ENCODE measurements at regions not wholly inside any gene's neighbourhood (a gene's known extent, or its start where the extent isn't known, plus 50 kb on each side); places are given as distances from the start of the nearest gene placed in this dataset.

GRCh38 chr1:18557621-18558465 is 72.8 kb upstream of the PAX7 start:
- no peak overlapping the region for H3K4me3 ChIP-seq (replicated peaks in 1 of 2; ENCODE audit: low read depth in 2 of 2, low read length in 2 of 2)
- peak; percentile 1 to 3 for DNase-seq (ENCODE audit: low read depth in 2 of 2)
- no peak for TF ChIP-seq CTCF (IDR thresholded peaks at IDR 0.05; ENCODE audit: low read depth, low read length)

GRCh38 chr1:18560692-18561091 is 70.0 kb upstream of the PAX7 start:
- no peak for TF ChIP-seq CTCF (IDR thresholded peaks at IDR 0.05; ENCODE audit: low read depth, low read length)
- no peak overlapping the region for H3K4me3 ChIP-seq (replicated peaks in 1 of 2; ENCODE audit: low read depth in 2 of 2, low read length in 2 of 2)
- DNase-seq (ENCODE audit: low read depth in 2 of 2) = no peak

- no peak for DNase-seq (ENCODE audit: low read depth in 2 of 2)
- no peak overlapping the region for H3K4me3 ChIP-seq (replicated peaks in 1 of 2; ENCODE audit: low read depth in 2 of 2, low read length in 2 of 2)
- TF ChIP-seq CTCF (IDR thresholded peaks at IDR 0.05; ENCODE audit: low read depth, low read length) = no peak
Observed at GRCh38 chr1:18561967-18562366, 68.7 kb upstream of the PAX7 start.

- TF ChIP-seq CTCF (IDR thresholded peaks at IDR 0.05; ENCODE audit: low read depth, low read length) = no peak
- DNase-seq (ENCODE audit: low read depth in 2 of 2) = no peak
- H3K4me3 ChIP-seq (replicated peaks in 1 of 2; ENCODE audit: low read depth in 2 of 2, low read length in 2 of 2) = no peak overlapping the region
Observed at GRCh38 chr1:18564676-18565075, 66.0 kb upstream of the PAX7 start.

GRCh38 chr1:18565321-18565720 is 65.3 kb upstream of the PAX7 start:
- TF ChIP-seq CTCF (IDR thresholded peaks at IDR 0.05; ENCODE audit: low read depth, low read length) = no peak
- no peak for DNase-seq (ENCODE audit: low read depth in 2 of 2)
- no peak overlapping the region for H3K4me3 ChIP-seq (replicated peaks in 1 of 2; ENCODE audit: low read depth in 2 of 2, low read length in 2 of 2)

- no peak for TF ChIP-seq CTCF (IDR thresholded peaks at IDR 0.05; ENCODE audit: low read depth, low read length)
- no peak overlapping the region for H3K4me3 ChIP-seq (replicated peaks in 1 of 2; ENCODE audit: low read depth in 2 of 2, low read length in 2 of 2)
- DNase-seq (ENCODE audit: low read depth in 2 of 2) = no peak
Observed at GRCh38 chr1:18568489-18568888, 62.2 kb upstream of the PAX7 start.

- DNase-seq (ENCODE audit: low read depth in 2 of 2) = no peak
- no peak for TF ChIP-seq CTCF (IDR thresholded peaks at IDR 0.05; ENCODE audit: low read depth, low read length)
- no peak overlapping the region for H3K4me3 ChIP-seq (replicated peaks in 1 of 2; ENCODE audit: low read depth in 2 of 2, low read length in 2 of 2)
Observed at GRCh38 chr1:18569251-18569650, 61.4 kb upstream of the PAX7 start.
